Stomach (tissue), 8 donors: ENCODE measurements at regions not wholly inside any gene's neighbourhood (a gene's known extent, or its start where the extent isn't known, plus 50 kb on each side); places are given as distances from the start of the nearest gene placed in this dataset.
A peak's percentile ranks its signal among the peaks of the same experiment; 100 is the strongest.

ENCODE experiments used
- DNase-seq, 2 donors: peaks; one replicate each; pipeline versions ENCODE4 v3.0.0 to v3.0.0-alpha.2; 2013 to 2019
- H3K27ac ChIP-seq, 5 donors: fragments of 200-600 bp in 4 of 5; sonication (generic) in 4 of 5; one replicate each; pipeline ENCODE4 v1.5.1; 2013 to 2019; ENCODE audit warnings: mild to moderate bottlenecking in 1 of 5, moderate library complexity in 1 of 5
- H3K27me3 ChIP-seq, 3 donors: fragments of 200-600 bp; sonication (generic); one replicate each; pipeline ENCODE4 v1.5.1; 2017 to 2019; ENCODE audit warnings: mixed run types in 1 of 3
- H3K36me3 ChIP-seq, 4 donors: fragments of 200-600 bp; sonication (generic); 1 replicate in 3 of 4; 2 replicates in 1 of 4; pipeline ENCODE4 v1.5.1; 2016 to 2019
- H3K4me1 ChIP-seq, 4 donors: fragments of 200-600 bp; sonication (generic); one replicate each; pipeline ENCODE4 v1.5.1; 2016 to 2019
- H3K4me3 ChIP-seq, 4 donors: fragments of 200-600 bp; sonication (generic) in 3 of 4; one replicate each; pipeline ENCODE4 v1.5.1; 2016 to 2019; ENCODE audit warnings: mild to moderate bottlenecking in 1 of 4
- H3K9me3 ChIP-seq, 4 donors: fragments of 200-600 bp; sonication (generic); one replicate each; pipeline ENCODE4 v1.5.1; 2016 to 2019
- EP300 ChIP-seq: sonication (generic); formaldehyde crosslinking; IDR thresholded peaks from one replicate; pipeline ENCODE4 v1.6.1; 2017; ENCODE audit warnings: antibody characterized with exemption
- POLR2A ChIP-seq, 4 donors: fragments of 450-650 bp; IDR thresholded peaks; one replicate each; pipeline ENCODE4 v1.6.1; 2016; ENCODE audit warnings: antibody characterized with exemption in 4 of 4, control low read depth in 2 of 4, mild to moderate bottlenecking in 1 of 4, moderate library complexity in 1 of 4
- POLR2AphosphoS5 ChIP-seq, 3 donors: sonication (generic); formaldehyde crosslinking; IDR thresholded peaks; one replicate each; pipeline ENCODE4 v1.6.1; 2016; ENCODE audit warnings: antibody characterized with exemption in 3 of 3
- WGBS, 5 donors: extraction: QIAGEN DNeasy Blood & Tissue Kit in 3 of 5; methylation state at CpG; one replicate each; pipeline versions ENCODE4 v1.1.5 to v1.1.7; 2013 to 2018; 5-methylcytosine and 5-hydroxymethylcytosine counted together
- intact Hi-C: fragments of 100-400 bp; cut with DNase I; formaldehyde crosslinking; loops from one replicate; pipeline ENCODE4 v1.15.1; 2023; ENCODE audit warnings: low total_unique reads
- TF ChIP-seq, protein P1 (sequence below), 7 experiments: fragments of 450-650 bp in 4 of 7; fragments of 200-600 bp in 3 of 7; sonication (generic) in 3 of 7; IDR thresholded peaks; one replicate each; pipeline ENCODE4 v1.5.1; 2016 to 2019; ENCODE audit warnings: antibody characterized with exemption in 7 of 7, control low read depth in 2 of 7, mild to moderate bottlenecking in 1 of 7
- donor health status: healthy with polysubstance abuse.
- donor health status: Bipolar disorder and iron deficiency.
- donor health status: healthy.

DNA sequence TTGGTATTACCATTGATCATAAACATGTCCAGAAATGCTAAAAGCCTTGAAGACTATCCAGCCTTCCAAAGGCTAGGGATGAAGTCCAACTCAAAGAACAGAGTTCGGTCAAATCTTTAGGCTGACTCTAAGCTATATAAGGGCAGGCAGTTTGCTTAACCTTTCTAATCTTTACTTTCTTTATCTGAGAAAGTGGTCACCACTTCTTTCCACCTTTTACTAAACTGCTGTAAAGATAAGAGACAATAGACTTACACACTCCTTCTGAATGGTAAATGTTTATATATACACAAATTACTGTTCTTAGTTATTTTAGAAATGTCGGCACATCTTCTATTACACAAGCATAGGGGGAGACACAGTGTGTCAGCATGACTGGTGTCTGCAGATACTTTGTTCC, 100.4 kb downstream of the NREP start:
- H3K27me3 ChIP-seq = no peaks in the 10 kb centered on the region
- H3K36me3 ChIP-seq = no peaks in the 10 kb centered on the region
- H3K9me3 ChIP-seq = peaks cover 0 to 11% (median 4%) of the 10 kb centered on the region in 4 donors
- H3K4me1 ChIP-seq = peaks cover 0 to 15% (median 10%) of the 10 kb centered on the region in 4 donors
- 26 to 58% (median 52%) methylated on average over 2 of the region's 2 CpGs for WGBS, 5 donors
- TF ChIP-seq EP300 (no peak), POLR2A (IDR thresholded peaks at IDR 0.05) (no peak), POLR2AphosphoS5 (IDR thresholded peaks at IDR 0.05) (peak in 1 of 3 donors; percentile 21)
- TF ChIP-seq, protein P1, sequence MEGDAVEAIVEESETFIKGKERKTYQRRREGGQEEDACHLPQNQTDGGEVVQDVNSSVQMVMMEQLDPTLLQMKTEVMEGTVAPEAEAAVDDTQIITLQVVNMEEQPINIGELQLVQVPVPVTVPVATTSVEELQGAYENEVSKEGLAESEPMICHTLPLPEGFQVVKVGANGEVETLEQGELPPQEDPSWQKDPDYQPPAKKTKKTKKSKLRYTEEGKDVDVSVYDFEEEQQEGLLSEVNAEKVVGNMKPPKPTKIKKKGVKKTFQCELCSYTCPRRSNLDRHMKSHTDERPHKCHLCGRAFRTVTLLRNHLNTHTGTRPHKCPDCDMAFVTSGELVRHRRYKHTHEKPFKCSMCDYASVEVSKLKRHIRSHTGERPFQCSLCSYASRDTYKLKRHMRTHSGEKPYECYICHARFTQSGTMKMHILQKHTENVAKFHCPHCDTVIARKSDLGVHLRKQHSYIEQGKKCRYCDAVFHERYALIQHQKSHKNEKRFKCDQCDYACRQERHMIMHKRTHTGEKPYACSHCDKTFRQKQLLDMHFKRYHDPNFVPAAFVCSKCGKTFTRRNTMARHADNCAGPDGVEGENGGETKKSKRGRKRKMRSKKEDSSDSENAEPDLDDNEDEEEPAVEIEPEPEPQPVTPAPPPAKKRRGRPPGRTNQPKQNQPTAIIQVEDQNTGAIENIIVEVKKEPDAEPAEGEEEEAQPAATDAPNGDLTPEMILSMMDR (IDR thresholded peaks at IDR 0.05) = no peak
- no peak for DNase-seq
- intact Hi-C loops = no loop called here
- H3K27ac ChIP-seq = no peak overlapping the region
- no peak overlapping the region for H3K4me3 ChIP-seq

DNA sequence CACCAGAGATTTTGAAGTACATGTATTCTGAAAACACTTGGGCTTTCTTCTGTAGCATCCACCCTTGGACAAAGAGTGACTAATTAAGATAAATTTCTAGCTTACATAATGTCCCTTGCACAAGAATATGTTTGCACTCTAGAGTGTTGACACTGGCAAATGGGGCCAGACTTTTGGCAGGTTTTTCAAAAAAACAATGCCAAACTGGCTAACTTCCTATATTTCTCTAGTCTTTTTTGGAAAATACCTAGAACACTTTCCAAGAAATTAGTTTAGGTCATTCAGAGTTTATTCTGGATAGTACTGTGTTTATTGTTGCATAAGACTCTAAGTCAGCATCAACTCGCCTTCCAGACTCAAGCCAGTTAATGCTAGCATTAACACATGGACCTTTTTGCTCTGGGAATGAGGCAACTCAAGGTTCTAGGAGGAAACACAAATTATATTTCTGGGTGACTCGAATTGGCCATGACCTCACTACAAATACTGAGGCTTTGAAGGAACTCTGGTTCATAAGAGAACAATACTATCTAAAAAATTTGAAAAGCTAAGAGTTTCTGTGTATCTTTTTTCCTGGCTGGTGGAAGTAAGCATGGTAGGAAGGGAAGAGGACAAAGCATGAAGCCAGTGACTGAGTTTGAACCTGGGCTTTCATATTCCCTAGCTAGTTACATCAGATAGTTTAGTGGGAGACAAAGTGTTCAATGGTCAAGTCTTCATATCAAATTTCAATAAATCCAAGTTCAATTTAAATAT, 101.6 kb downstream of the NREP start:
- Histone ChIP-seq H3K27me3 (no peaks in the 10 kb centered on the region), H3K9me3 (peaks cover 0 to 1% (median 0%) of the 10 kb centered on the region in 4 donors), H3K36me3 (no peaks in the 10 kb centered on the region), H3K4me1 (peaks cover 0 to 15% (median 10%) of the 10 kb centered on the region in 4 donors), H3K4me3 (no peak overlapping the region), H3K27ac (peak overlapping the region in 2 of 5 donors; percentile 33 to 48)
- DNase-seq = peak in 1 of 2 donors; percentile 30
- intact Hi-C loops = no loop called here
- TF ChIP-seq POLR2A (IDR thresholded peaks at IDR 0.05) (no peak), EP300 (no peak), POLR2AphosphoS5 (IDR thresholded peaks at IDR 0.05) (peak; percentile 23 to 75 (median 50))
- TF ChIP-seq, protein P1 (IDR thresholded peaks at IDR 0.05) = no peak
- 10 to 33% (median 19%) methylated on average over 2 of the region's 2 CpGs for WGBS, 5 donors

DNA sequence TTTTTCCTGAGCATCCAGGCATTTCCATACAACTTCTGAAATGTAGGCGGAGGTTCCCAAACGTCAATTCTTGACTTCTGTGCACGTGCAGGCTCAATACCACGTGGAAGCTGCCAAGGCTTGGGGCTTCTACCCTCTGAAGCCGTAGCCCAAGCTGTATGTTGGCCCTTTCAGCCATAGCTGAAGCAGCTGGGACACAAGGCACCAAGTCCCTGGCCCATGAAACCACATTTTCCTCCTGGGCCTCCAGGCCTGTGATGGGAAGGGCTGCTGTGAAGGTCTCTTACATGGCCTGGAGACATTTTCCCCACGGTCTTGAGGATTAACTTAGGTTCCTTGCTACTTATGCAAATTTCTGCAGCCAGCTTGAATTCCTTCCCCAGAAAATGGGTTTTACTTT, 103.6 kb downstream of the NREP start:
- no peak overlapping the region for H3K4me3 ChIP-seq
- WGBS, 5 donors = 89 to 94% (median 92%) methylated on average over 6 of the region's 6 CpGs
- H3K27ac ChIP-seq = no peak overlapping the region
- H3K4me1 ChIP-seq = peaks cover 0 to 15% (median 10%) of the 10 kb centered on the region in 4 donors
- no peaks in the 10 kb centered on the region for H3K27me3 ChIP-seq
- H3K9me3 ChIP-seq = no peaks in the 10 kb centered on the region
- DNase-seq = no peak
- intact Hi-C loops = no loop called here
- TF ChIP-seq EP300 = no peak
- TF ChIP-seq, protein P1 (IDR thresholded peaks at IDR 0.05) = no peak
- TF ChIP-seq POLR2AphosphoS5 (IDR thresholded peaks at IDR 0.05) = no peak
- TF ChIP-seq POLR2A (IDR thresholded peaks at IDR 0.05) = no peak
- H3K36me3 ChIP-seq = no peaks in the 10 kb centered on the region

DNA sequence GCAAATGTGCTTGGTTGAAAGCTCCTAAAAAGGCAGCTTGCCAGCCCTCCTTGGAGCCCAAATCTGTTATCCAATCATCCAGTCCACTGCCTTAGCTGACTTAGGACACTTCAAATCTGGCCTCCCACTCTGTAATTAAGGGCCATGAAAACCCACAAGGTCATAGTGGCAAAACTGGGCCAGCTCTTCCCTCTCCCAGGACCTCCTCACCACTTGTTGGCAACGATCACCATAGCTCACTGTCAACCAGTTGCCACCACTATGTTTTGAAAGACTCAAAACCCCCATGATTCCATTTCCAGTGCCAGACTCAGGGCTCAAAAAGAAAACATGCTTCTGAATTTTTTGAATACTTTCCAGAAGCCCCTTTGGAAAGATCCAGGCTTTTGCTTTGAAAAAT, 107.5 kb downstream of the NREP start:
- 83 to 96% (median 85%) methylated on average over 1 of the region's 1 CpG for WGBS, 5 donors
- Histone ChIP-seq H3K4me1 (no peaks in the 10 kb centered on the region), H3K9me3 (no peaks in the 10 kb centered on the region), H3K27ac (no peak overlapping the region), H3K36me3 (no peaks in the 10 kb centered on the region), H3K4me3 (no peak overlapping the region), H3K27me3 (no peaks in the 10 kb centered on the region)
- TF ChIP-seq POLR2AphosphoS5 (IDR thresholded peaks at IDR 0.05) = no peak
- TF ChIP-seq, protein P1 (IDR thresholded peaks at IDR 0.05) = no peak
- no peak for TF ChIP-seq EP300
- TF ChIP-seq POLR2A (IDR thresholded peaks at IDR 0.05) = no peak
- intact Hi-C loops = no loop called here
- no peak for DNase-seq
